WTC11 (cell line): ENCODE measurements at regions not wholly inside any gene's neighbourhood (a gene's known extent, or its start where the extent isn't known, plus 50 kb on each side); places are given as distances from the start of the nearest gene placed in this dataset.

Experiments used
- ATAC-seq: fragments of 200-7000 bp; cut with Tn5 transposase; 2 replicates; pipeline ENCODE4 v1.10.0; 2021; ENCODE audit warnings: mild to moderate bottlenecking, moderate library complexity
- CTCF ChIA-PET: fragments of 300-600 bp; sonication (Branson Sonifier 250); formaldehyde crosslinking; loops from one replicate; lab custom pipeline; 2021; ENCODE audit warnings: antibody characterized with exemption; lab: Charles Lee
- POLR2A ChIA-PET: fragments of 350-600 bp; sonication (Branson Sonifier 250); formaldehyde crosslinking; loops from one replicate; lab custom pipeline; 2021; ENCODE audit warnings: antibody characterized with exemption; lab: Charles Lee
- DNase-seq: peaks from one replicate; pipeline ENCODE4 v3.0.0; 2021; ENCODE audit warnings: low spot score
- H3K27ac Mint-ChIP-seq: 2 replicates; pipeline ENCODE4 v1.8.0; 2021; ENCODE audit warnings: mixed read lengths
- H3K27me3 Mint-ChIP-seq: 2 replicates; pipeline ENCODE4 v1.8.0; 2021; ENCODE audit warnings: low read depth, mild to moderate bottlenecking, moderate library complexity, mixed read lengths
- H3K36me3 Mint-ChIP-seq: 2 replicates; pipeline ENCODE4 v1.8.0; 2021; ENCODE audit warnings: mixed read lengths
- H3K4me1 Mint-ChIP-seq: 2 replicates; pipeline ENCODE4 v1.8.0; 2022; ENCODE audit warnings: mixed read lengths
- H3K4me3 Mint-ChIP-seq: 2 replicates; pipeline ENCODE4 v1.8.0; 2021; ENCODE audit warnings: mild to moderate bottlenecking, moderate library complexity, mixed read lengths
- H3K9me3 Mint-ChIP-seq: 2 replicates; pipeline ENCODE4 v1.8.0; 2021; ENCODE audit warnings: mixed read lengths
- ATF1 ChIP-seq: sonication (generic); formaldehyde crosslinking; IDR thresholded peaks from 2 replicates; pipeline ENCODE4 v1.8.1; 2023; ENCODE audit warnings: mild to moderate bottlenecking, moderate library complexity, missing genetic modification reagents
- CREB1 ChIP-seq: sonication (generic); formaldehyde crosslinking; IDR thresholded peaks from 2 replicates; pipeline ENCODE4 v1.8.0; 2023; ENCODE audit warnings: mild to moderate bottlenecking, missing genetic modification reagents
- ELF4 ChIP-seq: sonication (generic); formaldehyde crosslinking; IDR thresholded peaks from 2 replicates; pipeline ENCODE4 v1.8.1; 2022; ENCODE audit warnings: low read depth, mild to moderate bottlenecking, moderate library complexity, missing genetic modification reagents
- GABPB1 ChIP-seq: sonication (generic); formaldehyde crosslinking; IDR thresholded peaks from 2 replicates; pipeline ENCODE4 v1.8.1; 2023; ENCODE audit warnings: mild to moderate bottlenecking, missing genetic modification reagents
- GRHL2 ChIP-seq: fragments of 250-450 bp; sonication (Bioruptor Pico); IDR thresholded peaks from 2 replicates; pipeline ENCODE4 v1.8.0; 2022; ENCODE audit warnings: mild to moderate bottlenecking, moderate library complexity; ENCODE audit not compliant: insufficient replicate concordance, severe bottlenecking
- HMGA2 ChIP-seq: fragments of 250-450 bp; sonication (Bioruptor Pico); IDR thresholded peaks from 2 replicates; pipeline ENCODE4 v1.4.0; 2021; ENCODE audit warnings: mild to moderate bottlenecking, moderate library complexity
- JUN ChIP-seq: sonication (generic); formaldehyde crosslinking; IDR thresholded peaks from 2 replicates; pipeline ENCODE4 v1.8.0; 2023; ENCODE audit warnings: mild to moderate bottlenecking, missing genetic modification reagents
- NFE2L1 ChIP-seq: sonication (generic); formaldehyde crosslinking; IDR thresholded peaks from 2 replicates; pipeline ENCODE4 v1.8.1; 2023; ENCODE audit warnings: missing genetic modification reagents
- RELA ChIP-seq: sonication (generic); formaldehyde crosslinking; IDR thresholded peaks from 2 replicates; pipeline ENCODE4 v1.8.1; 2022; ENCODE audit warnings: missing genetic modification reagents, mild to moderate bottlenecking, borderline replicate concordance
- ZNF121 ChIP-seq: sonication (generic); formaldehyde crosslinking; IDR thresholded peaks from 2 replicates; pipeline ENCODE4 v1.8.0; 2023; ENCODE audit warnings: missing genetic modification reagents
- ZNF138 ChIP-seq: sonication (generic); formaldehyde crosslinking; conservative IDR thresholded peaks from 2 replicates; pipeline ENCODE4 v1.8.1; 2022; ENCODE audit warnings: mild to moderate bottlenecking, moderate library complexity, missing genetic modification reagents
- ZNF219 ChIP-seq: sonication (generic); formaldehyde crosslinking; IDR thresholded peaks from 2 replicates; pipeline ENCODE4 v1.8.0; 2023; ENCODE audit warnings: missing genetic modification reagents, mild to moderate bottlenecking, borderline replicate concordance
- ZNF396 ChIP-seq: fragments of 250-450 bp; sonication (Bioruptor Pico); IDR thresholded peaks from 2 replicates; pipeline ENCODE4 v1.8.0; 2021; ENCODE audit warnings: mild to moderate bottlenecking, moderate library complexity, borderline replicate concordance
- ZNF416 ChIP-seq: fragments of 250-450 bp; sonication (Bioruptor Pico); IDR thresholded peaks from 2 replicates; pipeline ENCODE4 v1.9.0; 2021; ENCODE audit warnings: mild to moderate bottlenecking, inconsistent platforms
- TF ChIP-seq, protein P1 (sequence below): sonication (generic); formaldehyde crosslinking; IDR thresholded peaks from 2 replicates; pipeline ENCODE4 v1.8.1; 2023; ENCODE audit warnings: mild to moderate bottlenecking, missing genetic modification reagents, borderline replicate concordance
- TF ChIP-seq, protein P2 (sequence below): sonication (generic); formaldehyde crosslinking; IDR thresholded peaks from 2 replicates; pipeline ENCODE4 v1.8.0; 2023; ENCODE audit warnings: missing genetic modification reagents
- TF ChIP-seq, protein P3 (sequence below): sonication (generic); formaldehyde crosslinking; IDR thresholded peaks from 2 replicates; pipeline ENCODE4 v1.8.1; 2023; ENCODE audit warnings: mild to moderate bottlenecking, missing genetic modification reagents
- TF ChIP-seq, protein P4 (sequence below): sonication (generic); formaldehyde crosslinking; IDR thresholded peaks from 2 replicates; pipeline ENCODE4 v1.8.0; 2022; ENCODE audit warnings: mild to moderate bottlenecking, missing genetic modification reagents
- TF ChIP-seq, protein P5 (sequence below): sonication (generic); formaldehyde crosslinking; conservative IDR thresholded peaks from 2 replicates; pipeline ENCODE4 v1.8.1; 2023; ENCODE audit warnings: mild to moderate bottlenecking, low read depth, missing genetic modification reagents, moderate library complexity
- TF ChIP-seq, protein P6 (sequence below): fragments of 250-450 bp; sonication (Bioruptor Pico); IDR thresholded peaks from 2 replicates; pipeline ENCODE4 v1.9.0; 2021; ENCODE audit warnings: moderate library complexity, mild to moderate bottlenecking, inconsistent platforms, borderline replicate concordance

DNA sequence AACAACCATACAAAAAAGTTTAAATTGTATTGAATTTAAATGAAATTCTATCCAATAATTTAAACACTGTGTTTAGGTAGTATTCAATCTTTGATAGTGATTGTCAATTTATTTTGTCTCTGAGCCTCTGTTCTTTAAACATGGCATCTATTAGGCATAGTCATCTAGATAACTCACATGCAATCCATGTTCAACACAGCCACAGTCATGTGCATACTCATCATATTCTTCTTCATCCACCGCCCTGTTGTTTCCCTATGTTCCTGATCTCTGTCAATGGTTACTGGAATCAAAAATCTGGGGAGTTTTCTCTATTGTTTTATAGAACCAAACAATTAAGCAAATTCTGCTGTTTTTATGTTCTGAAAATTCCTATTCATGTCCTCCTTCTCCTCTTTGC, 521.1 kb upstream of the DAB2 start (continued):
- no peak for TF ChIP-seq GABPB1

DNA sequence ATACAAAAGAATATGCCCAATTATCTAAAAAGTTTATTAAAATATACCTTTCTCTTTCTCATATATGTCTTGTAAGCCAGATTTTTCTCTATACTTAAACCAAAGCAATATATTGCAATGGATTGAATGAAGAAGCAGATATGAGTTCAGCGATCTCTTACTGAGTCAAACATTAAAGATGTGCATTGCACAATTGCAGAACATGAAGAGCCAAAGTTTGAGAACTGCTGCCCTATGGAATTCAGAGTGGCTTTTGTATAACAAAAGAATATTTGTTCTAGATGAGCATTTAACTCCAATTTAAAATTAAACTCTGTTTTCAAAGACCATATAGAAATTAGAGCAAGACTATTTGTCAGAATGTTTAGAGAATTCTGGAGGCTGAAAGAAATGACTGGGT, 519.0 kb upstream of the DAB2 start:
- POLR2A ChIA-PET, result no interaction called here
- Mint-ChIP-seq H3K36me3 (no peaks in the 10 kb centered on the region), H3K9me3 (no peaks in the 10 kb centered on the region), H3K4me3 (no peak overlapping the region), H3K27ac (no peak overlapping the region), H3K4me1 (no peaks in the 10 kb centered on the region), H3K27me3 (no peaks in the 10 kb centered on the region)
- CTCF ChIA-PET, result no interaction called here
- no peak for ATAC-seq
- no peak for TF ChIP-seq ZNF121 (CRISPR knock-in tag)
- TF ChIP-seq, protein P1, sequence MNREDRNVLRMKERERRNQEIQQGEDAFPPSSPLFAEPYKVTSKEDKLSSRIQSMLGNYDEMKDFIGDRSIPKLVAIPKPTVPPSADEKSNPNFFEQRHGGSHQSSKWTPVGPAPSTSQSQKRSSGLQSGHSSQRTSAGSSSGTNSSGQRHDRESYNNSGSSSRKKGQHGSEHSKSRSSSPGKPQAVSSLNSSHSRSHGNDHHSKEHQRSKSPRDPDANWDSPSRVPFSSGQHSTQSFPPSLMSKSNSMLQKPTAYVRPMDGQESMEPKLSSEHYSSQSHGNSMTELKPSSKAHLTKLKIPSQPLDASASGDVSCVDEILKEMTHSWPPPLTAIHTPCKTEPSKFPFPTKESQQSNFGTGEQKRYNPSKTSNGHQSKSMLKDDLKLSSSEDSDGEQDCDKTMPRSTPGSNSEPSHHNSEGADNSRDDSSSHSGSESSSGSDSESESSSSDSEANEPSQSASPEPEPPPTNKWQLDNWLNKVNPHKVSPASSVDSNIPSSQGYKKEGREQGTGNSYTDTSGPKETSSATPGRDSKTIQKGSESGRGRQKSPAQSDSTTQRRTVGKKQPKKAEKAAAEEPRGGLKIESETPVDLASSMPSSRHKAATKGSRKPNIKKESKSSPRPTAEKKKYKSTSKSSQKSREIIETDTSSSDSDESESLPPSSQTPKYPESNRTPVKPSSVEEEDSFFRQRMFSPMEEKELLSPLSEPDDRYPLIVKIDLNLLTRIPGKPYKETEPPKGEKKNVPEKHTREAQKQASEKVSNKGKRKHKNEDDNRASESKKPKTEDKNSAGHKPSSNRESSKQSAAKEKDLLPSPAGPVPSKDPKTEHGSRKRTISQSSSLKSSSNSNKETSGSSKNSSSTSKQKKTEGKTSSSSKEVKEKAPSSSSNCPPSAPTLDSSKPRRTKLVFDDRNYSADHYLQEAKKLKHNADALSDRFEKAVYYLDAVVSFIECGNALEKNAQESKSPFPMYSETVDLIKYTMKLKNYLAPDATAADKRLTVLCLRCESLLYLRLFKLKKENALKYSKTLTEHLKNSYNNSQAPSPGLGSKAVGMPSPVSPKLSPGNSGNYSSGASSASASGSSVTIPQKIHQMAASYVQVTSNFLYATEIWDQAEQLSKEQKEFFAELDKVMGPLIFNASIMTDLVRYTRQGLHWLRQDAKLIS (CRISPR knock-in tag), result no peak
- TF ChIP-seq, protein P2, sequence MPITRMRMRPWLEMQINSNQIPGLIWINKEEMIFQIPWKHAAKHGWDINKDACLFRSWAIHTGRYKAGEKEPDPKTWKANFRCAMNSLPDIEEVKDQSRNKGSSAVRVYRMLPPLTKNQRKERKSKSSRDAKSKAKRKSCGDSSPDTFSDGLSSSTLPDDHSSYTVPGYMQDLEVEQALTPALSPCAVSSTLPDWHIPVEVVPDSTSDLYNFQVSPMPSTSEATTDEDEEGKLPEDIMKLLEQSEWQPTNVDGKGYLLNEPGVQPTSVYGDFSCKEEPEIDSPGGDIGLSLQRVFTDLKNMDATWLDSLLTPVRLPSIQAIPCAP (CRISPR knock-in tag), result no peak
- no peak for TF ChIP-seq GRHL2 (CRISPR knock-in tag)
- no peak for TF ChIP-seq ZNF396 (CRISPR knock-in tag)
- TF ChIP-seq HMGA2 (CRISPR knock-in tag), result no peak
- DNase-seq, result no peak

DNA sequence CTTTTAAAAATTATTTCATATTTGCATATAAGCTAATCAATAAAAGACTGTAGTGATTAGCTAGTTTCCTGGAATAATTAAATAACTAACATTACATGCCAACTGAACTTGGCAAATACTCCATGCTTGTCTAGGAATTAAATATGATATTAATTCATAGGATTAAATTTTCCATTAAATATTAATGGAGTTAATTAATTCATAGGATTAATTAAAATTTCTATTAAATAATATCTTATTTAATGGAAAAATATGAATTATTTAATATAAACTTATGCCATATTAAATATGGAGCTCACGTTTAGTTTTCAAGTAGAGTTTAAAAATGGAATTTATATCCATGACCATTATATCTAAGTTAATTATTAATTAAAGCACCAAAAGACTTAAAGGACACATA, 517.8 kb upstream of the DAB2 start:
- no peak for ATAC-seq
- TF ChIP-seq ELF4 (CRISPR knock-in tag), result no peak
- TF ChIP-seq, protein P3, sequence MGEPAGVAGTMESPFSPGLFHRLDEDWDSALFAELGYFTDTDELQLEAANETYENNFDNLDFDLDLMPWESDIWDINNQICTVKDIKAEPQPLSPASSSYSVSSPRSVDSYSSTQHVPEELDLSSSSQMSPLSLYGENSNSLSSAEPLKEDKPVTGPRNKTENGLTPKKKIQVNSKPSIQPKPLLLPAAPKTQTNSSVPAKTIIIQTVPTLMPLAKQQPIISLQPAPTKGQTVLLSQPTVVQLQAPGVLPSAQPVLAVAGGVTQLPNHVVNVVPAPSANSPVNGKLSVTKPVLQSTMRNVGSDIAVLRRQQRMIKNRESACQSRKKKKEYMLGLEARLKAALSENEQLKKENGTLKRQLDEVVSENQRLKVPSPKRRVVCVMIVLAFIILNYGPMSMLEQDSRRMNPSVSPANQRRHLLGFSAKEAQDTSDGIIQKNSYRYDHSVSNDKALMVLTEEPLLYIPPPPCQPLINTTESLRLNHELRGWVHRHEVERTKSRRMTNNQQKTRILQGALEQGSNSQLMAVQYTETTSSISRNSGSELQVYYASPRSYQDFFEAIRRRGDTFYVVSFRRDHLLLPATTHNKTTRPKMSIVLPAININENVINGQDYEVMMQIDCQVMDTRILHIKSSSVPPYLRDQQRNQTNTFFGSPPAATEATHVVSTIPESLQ (CRISPR knock-in tag), result no peak
- TF ChIP-seq NFE2L1 (CRISPR knock-in tag), result no peak
- TF ChIP-seq HMGA2 (CRISPR knock-in tag), result peak; percentile 92
- no peak overlapping the region for H3K4me3 Mint-ChIP-seq
- CTCF ChIA-PET, result no interaction called here
- no peaks in the 10 kb centered on the region for H3K9me3 Mint-ChIP-seq
- H3K4me1 Mint-ChIP-seq, result no peaks in the 10 kb centered on the region
- POLR2A ChIA-PET, result no interaction called here
- DNase-seq, result no peak
- no peaks in the 10 kb centered on the region for H3K36me3 Mint-ChIP-seq
- no peaks in the 10 kb centered on the region for H3K27me3 Mint-ChIP-seq
- H3K27ac Mint-ChIP-seq, result no peak overlapping the region

DNA sequence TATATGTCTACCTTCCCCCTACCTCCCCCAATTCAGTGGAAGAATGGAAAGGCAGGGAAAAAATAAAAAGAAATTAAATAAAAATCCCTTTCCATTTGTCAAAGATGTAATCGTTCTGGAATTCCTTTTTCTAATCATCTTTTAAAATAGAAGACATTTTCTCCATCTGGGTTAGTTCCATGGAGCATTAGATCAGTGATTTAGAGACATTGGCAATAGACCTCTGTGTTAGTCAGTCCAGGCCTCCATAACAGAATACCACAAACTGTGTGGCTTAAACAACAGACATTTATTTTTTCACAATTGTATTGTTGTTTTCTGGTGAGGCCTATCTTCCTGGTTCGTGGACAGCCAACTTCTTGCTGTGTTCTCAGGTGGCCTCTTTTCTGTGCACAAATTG, 516.6 kb upstream of the DAB2 start:
- no peak overlapping the region for H3K27ac Mint-ChIP-seq
- ChIA-PET CTCF (interaction anchor here (1.1 kb wide), 1 partner anchor 227 kb away, joined by 3 read pairs; no protein-coding TSS in a partner anchor), POLR2A (no interaction called here)
- no peaks in the 10 kb centered on the region for H3K4me1 Mint-ChIP-seq
- no peaks in the 10 kb centered on the region for H3K27me3 Mint-ChIP-seq
- H3K9me3 Mint-ChIP-seq, result no peaks in the 10 kb centered on the region
- H3K4me3 Mint-ChIP-seq, result no peak overlapping the region
- no peaks in the 10 kb centered on the region for H3K36me3 Mint-ChIP-seq
- DNase-seq, result no peak
- ATAC-seq, result no peak
- TF ChIP-seq, protein P4, sequence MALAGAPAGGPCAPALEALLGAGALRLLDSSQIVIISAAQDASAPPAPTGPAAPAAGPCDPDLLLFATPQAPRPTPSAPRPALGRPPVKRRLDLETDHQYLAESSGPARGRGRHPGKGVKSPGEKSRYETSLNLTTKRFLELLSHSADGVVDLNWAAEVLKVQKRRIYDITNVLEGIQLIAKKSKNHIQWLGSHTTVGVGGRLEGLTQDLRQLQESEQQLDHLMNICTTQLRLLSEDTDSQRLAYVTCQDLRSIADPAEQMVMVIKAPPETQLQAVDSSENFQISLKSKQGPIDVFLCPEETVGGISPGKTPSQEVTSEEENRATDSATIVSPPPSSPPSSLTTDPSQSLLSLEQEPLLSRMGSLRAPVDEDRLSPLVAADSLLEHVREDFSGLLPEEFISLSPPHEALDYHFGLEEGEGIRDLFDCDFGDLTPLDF (CRISPR knock-in tag), result no peak
- TF ChIP-seq JUN (CRISPR knock-in tag) (no peak), CREB1 (CRISPR knock-in tag) (no peak), ATF1 (no peak), ZNF138 (no peak), ZNF219 (CRISPR knock-in tag) (no peak), ZNF416 (CRISPR knock-in tag) (no peak), RELA (no peak)
- TF ChIP-seq, protein P5, sequence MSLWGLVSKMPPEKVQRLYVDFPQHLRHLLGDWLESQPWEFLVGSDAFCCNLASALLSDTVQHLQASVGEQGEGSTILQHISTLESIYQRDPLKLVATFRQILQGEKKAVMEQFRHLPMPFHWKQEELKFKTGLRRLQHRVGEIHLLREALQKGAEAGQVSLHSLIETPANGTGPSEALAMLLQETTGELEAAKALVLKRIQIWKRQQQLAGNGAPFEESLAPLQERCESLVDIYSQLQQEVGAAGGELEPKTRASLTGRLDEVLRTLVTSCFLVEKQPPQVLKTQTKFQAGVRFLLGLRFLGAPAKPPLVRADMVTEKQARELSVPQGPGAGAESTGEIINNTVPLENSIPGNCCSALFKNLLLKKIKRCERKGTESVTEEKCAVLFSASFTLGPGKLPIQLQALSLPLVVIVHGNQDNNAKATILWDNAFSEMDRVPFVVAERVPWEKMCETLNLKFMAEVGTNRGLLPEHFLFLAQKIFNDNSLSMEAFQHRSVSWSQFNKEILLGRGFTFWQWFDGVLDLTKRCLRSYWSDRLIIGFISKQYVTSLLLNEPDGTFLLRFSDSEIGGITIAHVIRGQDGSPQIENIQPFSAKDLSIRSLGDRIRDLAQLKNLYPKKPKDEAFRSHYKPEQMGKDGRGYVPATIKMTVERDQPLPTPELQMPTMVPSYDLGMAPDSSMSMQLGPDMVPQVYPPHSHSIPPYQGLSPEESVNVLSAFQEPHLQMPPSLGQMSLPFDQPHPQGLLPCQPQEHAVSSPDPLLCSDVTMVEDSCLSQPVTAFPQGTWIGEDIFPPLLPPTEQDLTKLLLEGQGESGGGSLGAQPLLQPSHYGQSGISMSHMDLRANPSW (CRISPR knock-in tag), result no peak
- TF ChIP-seq, protein P6, sequence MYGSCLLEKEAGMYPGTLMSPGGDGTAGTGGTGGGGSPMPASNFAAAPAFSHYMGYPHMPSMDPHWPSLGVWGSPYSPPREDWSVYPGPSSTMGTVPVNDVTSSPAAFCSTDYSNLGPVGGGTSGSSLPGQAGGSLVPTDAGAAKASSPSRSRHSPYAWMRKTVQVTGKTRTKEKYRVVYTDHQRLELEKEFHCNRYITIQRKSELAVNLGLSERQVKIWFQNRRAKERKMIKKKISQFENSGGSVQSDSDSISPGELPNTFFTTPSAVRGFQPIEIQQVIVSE (CRISPR knock-in tag), result no peak
